AG10803 (cell line): ENCODE measurements at regions not wholly inside any gene's neighbourhood (a gene's known extent, or its start where the extent isn't known, plus 50 kb on each side); places are given as distances from the start of the nearest gene placed in this dataset.

Experiments used
- DNase-seq: peaks from one replicate; pipeline ENCODE4 v3.0.0; 2010; ENCODE audit warnings: low read depth
- H3K4me3 ChIP-seq: 2 replicates; pipeline ENCODE4 v1.5.1; 2011; ENCODE audit warnings: mild to moderate bottlenecking, low read length, control low read depth
- TF ChIP-seq, protein P1 (sequence below): conservative IDR thresholded peaks from 2 replicates; pipeline ENCODE4 v1.5.1; 2011; ENCODE audit warnings: mild to moderate bottlenecking, low read length, control low read depth, inconsistent platforms

DNA sequence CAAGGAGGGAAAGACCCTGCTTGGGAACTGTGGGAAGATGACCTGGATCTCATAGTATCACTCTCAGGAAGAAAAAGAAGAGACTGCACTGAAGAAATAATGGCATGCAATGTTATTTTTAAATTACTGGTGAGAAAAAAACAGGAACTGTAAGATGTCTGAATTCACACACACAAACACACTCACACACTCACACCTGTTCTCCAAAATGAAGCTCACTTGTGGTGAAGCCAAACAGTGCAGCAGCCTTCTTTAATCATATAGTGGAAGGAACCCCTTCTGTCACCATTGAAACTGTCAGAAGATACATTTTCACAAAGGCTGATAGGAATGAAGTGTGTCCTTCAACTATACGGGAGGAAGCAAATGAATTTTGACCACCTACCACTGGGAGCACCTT, 156.5 kb upstream of the GHITM start:
- DNase-seq: no peak
- no peak overlapping the region for H3K4me3 ChIP-seq
- TF ChIP-seq, protein P1, sequence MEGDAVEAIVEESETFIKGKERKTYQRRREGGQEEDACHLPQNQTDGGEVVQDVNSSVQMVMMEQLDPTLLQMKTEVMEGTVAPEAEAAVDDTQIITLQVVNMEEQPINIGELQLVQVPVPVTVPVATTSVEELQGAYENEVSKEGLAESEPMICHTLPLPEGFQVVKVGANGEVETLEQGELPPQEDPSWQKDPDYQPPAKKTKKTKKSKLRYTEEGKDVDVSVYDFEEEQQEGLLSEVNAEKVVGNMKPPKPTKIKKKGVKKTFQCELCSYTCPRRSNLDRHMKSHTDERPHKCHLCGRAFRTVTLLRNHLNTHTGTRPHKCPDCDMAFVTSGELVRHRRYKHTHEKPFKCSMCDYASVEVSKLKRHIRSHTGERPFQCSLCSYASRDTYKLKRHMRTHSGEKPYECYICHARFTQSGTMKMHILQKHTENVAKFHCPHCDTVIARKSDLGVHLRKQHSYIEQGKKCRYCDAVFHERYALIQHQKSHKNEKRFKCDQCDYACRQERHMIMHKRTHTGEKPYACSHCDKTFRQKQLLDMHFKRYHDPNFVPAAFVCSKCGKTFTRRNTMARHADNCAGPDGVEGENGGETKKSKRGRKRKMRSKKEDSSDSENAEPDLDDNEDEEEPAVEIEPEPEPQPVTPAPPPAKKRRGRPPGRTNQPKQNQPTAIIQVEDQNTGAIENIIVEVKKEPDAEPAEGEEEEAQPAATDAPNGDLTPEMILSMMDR: no peak

DNA sequence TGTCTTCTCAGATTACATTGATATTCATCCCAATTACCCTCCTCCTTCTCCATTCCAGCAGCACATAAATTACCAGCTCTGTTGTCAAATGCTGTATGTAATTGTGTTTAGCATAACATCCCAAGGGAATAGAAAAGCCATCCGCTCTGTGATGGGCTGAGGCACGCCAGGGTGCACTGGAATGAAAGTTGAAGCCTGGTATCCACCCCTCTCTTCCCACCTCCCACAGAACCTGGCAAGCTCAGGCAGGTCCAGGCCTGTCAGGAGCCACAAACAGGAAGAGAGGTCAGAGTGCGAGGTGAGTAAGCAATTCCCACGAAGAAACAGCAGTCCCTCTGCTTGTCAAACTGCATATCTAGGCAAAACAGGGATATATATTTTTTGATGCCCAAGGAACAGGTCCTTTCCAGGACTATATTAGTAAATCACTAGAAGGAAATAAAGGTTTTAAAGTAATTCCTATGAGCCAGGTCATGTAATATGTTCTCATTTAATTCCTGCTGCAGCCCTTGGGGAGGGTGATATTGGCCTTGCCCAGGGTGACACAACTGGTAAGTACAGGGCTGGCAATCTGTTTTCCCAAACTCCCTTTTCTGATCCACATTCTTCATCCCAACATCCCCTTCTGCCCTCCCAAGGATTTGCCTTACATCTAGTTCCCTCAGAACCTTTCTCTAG, 155.6 kb upstream of the GHITM start:
- no peak for DNase-seq
- H3K4me3 ChIP-seq: no peak overlapping the region
- TF ChIP-seq, protein P1: no peak

DNA sequence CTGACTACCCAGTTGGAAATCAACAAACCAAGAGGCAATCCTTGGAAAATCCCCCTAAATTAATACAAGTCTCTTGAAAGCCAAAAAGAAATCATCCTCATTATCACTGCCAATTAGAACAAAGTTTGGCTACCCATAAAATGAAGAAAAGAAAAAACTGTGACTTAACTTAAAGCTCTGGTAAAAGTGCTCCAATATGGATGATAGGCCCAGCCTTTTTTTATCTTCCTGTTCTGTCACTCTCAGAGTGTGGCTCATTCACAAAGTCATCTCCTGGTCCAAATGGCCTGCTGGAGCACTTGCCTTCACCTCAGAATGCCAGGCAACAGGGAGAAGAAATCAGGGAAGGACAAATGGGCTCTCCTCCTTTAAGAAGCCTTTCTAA, 155.1 kb upstream of the GHITM start:
- DNase-seq: no peak
- TF ChIP-seq, protein P1: no peak
- no peak overlapping the region for H3K4me3 ChIP-seq

DNA sequence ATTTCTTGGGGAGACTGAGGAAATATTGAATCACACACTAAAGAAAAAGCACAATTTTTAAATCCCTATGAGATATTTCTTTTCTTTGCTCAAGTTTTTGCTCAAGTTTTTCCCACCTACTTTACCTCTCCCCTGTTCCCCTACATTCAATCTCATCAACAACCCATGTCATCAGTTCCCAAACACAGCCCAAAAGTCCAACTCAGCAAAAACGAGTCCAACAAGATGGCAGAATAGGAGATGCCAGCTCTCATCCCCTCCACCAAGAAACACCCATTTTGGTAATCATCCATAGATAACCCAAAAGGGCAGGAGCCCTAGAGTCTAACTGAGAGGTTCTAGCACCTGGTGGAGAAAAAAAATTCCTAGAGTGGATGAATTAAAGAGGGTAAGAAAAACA, 152.5 kb upstream of the GHITM start:
- TF ChIP-seq, protein P1: no peak
- H3K4me3 ChIP-seq: no peak overlapping the region
- DNase-seq: no peak

DNA sequence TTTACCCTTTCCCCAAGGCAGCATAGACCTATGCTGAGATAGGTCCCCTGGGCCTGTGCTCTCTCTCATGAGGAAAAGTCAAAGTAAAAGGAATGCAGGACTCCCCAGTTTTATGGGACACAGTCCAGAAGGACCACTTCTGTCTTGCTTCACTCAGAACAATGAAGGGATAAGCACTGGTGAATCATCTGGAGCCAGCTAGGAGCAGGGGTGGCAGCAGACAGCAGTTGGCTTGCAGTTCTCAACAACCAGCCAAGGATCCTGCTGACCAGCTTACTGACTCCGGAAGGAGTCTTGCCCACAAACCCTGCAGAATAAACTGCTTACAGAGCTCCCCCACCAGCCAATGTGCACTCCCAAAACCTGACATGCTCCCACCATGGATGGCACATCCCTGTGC, 152.1 kb upstream of the GHITM start:
- DNase-seq: no peak
- TF ChIP-seq, protein P1: no peak
- H3K4me3 ChIP-seq: no peak overlapping the region

DNA sequence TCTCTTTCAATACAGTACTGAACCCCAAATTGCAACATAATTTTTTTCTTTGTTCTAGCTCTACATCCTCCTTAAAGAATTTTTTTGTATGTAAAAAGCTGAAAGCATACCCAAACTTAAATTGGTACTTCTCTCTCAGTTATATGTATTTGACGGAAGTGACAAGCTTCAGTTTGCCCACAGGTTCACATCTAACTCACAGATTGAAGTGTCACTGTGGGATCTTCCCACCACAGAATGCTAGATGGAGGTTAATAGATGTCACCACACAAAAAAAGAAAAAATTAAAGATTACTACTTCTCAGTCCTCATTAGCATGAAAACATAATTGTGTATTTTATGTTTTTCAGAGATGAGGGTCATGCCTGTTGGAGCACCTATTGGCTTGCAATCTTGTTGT, 150.9 kb upstream of the GHITM start:
- no peak for DNase-seq
- TF ChIP-seq, protein P1: no peak
- no peak overlapping the region for H3K4me3 ChIP-seq

DNA sequence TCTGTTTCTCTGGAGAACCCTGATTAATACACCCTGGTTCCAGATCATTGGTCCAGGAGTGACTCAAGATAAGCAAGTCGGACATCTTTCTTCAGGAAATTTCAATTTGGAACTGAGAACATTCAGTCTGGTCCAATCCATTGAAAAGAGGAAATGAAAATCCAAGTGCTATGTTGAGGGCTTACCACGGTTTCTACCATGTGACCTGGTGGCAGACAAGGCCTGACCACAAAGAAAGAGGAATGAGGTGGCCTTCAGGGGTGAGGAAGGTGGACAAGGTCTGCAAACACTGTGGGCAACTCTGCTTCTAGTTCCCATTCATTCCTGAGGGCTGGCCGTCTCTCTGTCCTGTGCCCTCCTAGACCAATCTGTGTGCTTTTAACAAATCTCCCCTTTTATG, 149.2 kb upstream of the GHITM start:
- TF ChIP-seq, protein P1: no peak
- DNase-seq: no peak
- no peak overlapping the region for H3K4me3 ChIP-seq
